Panc1 (cell line): ENCODE measurements at regions not wholly inside any gene's neighbourhood (a gene's known extent, or its start where the extent isn't known, plus 50 kb on each side); places are given as distances from the start of the nearest gene placed in this dataset.

Experiments used
- ATAC-seq: fragments of 200-7000 bp; cut with Tn5 transposase; 2 replicates; pipeline ENCODE4 v1.9.1; 2020; ENCODE audit warnings: mild to moderate bottlenecking, moderate library complexity
- BruUV-seq: library from RNA; stranded (reverse); fragments of 400-500 nt; replicated peaks from 2 replicates; lab custom pipeline; 2021; lab: Mats Ljungman, UMichigan
- CTCF ChIA-PET: fragments of 300-600 bp; sonication (Branson Sonifier 250); formaldehyde crosslinking; loops from one replicate; lab custom pipeline; 2022; ENCODE audit warnings: antibody characterized with exemption; lab: Charles Lee
- POLR2A ChIA-PET: fragments of 300-600 bp; sonication (Branson Sonifier 250); formaldehyde crosslinking; loops from one replicate; lab custom pipeline; 2022; ENCODE audit warnings: antibody characterized with exemption; lab: Charles Lee
- DNase-seq: peaks from one replicate; pipeline ENCODE4 v3.0.0-alpha.2; 2010; ENCODE audit warnings: low read depth, low spot score
- H3K27ac ChIP-seq: 2 replicates; pipeline ENCODE4 v1.5.1; 2011; ENCODE audit warnings: mild to moderate bottlenecking, low read length, inconsistent platforms
- H3K27me3 ChIP-seq: fragments of 200-500 bp; sonication (Bioruptor generic); 2 replicates; pipeline ENCODE4 v1.6.0; 2014; ENCODE audit warnings: low read length, inconsistent platforms; ENCODE audit not compliant: control insufficient read depth, insufficient read depth
- H3K36me3 ChIP-seq: fragments of 200-500 bp; sonication (Bioruptor generic); 2 replicates; pipeline ENCODE4 v1.5.1; 2014; ENCODE audit warnings: inconsistent platforms, mild to moderate bottlenecking, low read length, moderate library complexity; ENCODE audit not compliant: control insufficient read depth, insufficient read depth
- H3K4me1 ChIP-seq: 2 replicates; pipeline ENCODE4 v1.5.1; 2011; ENCODE audit warnings: inconsistent platforms, mild to moderate bottlenecking, low read length, moderate library complexity; ENCODE audit not compliant: control insufficient read depth, insufficient read depth
- H3K4me3 ChIP-seq, 2 experiments: 2 replicates each; pipeline ENCODE4 v1.5.1; 2011 to 2012; ENCODE audit warnings: low read depth in 2 of 2, low read length in 2 of 2, mild to moderate bottlenecking in 2 of 2, inconsistent platforms in 1 of 2, moderate library complexity in 1 of 2
- H3K9me3 ChIP-seq: fragments of 200-500 bp; sonication (Bioruptor generic); 2 replicates; pipeline ENCODE4 v1.5.1; 2014; ENCODE audit warnings: low read depth, mild to moderate bottlenecking, inconsistent platforms, low read length, moderate library complexity; ENCODE audit not compliant: control insufficient read depth, insufficient read depth
- POLR2AphosphoS5 ChIP-seq: IDR thresholded peaks from 2 replicates; pipeline ENCODE4 v1.6.1; 2012; ENCODE audit warnings: mild to moderate bottlenecking, low read depth, low read length, moderate library complexity
- REST ChIP-seq, 2 experiments: IDR thresholded peaks; 2 replicates each; pipeline ENCODE4 v1.6.1; 2011 to 2012; ENCODE audit warnings: low read depth in 2 of 2, control low read depth in 1 of 2, low read length in 1 of 2, mild to moderate bottlenecking in 1 of 2, moderate library complexity in 1 of 2; ENCODE audit not compliant: insufficient read depth in 1 of 2
- SIN3A ChIP-seq: IDR thresholded peaks from 2 replicates; pipeline ENCODE4 v1.6.1; 2012; ENCODE audit warnings: low read depth, mild to moderate bottlenecking, low read length, moderate library complexity, borderline replicate concordance; ENCODE audit not compliant: insufficient read depth
- TCF7L2 ChIP-seq: IDR thresholded peaks from 2 replicates; pipeline ENCODE4 v1.6.1; 2011; ENCODE audit warnings: mild to moderate bottlenecking, low read depth, low read length, inconsistent platforms
- in situ Hi-C: cut with HindIII; loops from 2 replicates; pipeline ENCODE4 v1.10.0; 2016; ENCODE audit warnings: low sequenced_read_pairs, low pct_unique_long_range_greater_than_20kb
- intact Hi-C: fragments of 100-400 bp; cut with micrococcal nuclease; formaldehyde crosslinking; loops from one replicate; pipeline ENCODE4 v1.10.0; 2022; ENCODE audit not compliant: unreplicated experiment
- TF ChIP-seq, protein P1 (sequence below): fragments of 450-650 bp; IDR thresholded peaks from 2 replicates; pipeline ENCODE4 v1.5.1; 2017; ENCODE audit warnings: mild to moderate bottlenecking

DNA sequence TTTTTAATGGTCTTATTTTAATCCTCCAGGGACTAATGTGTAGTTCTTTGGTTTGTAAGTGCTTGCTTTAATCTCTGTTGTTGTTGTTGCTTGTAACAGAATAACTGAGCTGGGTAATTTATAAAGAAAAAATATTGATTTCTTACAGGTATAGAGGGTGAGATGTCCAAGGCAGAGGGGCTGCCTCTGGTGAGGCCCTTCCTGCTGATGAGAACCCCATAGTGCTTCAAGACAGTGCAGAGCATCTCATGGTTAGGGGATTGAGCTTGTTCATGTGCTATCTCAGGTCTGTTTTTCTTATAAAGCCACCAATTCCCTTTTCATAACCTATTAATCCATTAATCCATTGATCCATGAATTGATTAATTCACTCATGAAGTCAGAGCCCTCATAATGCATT is 516.3 kb upstream of the KCND2 start:
- CTCF ChIA-PET = no interaction called here
- no TSS peak for BruUV-seq
- H3K27ac ChIP-seq = no peak overlapping the region
- POLR2A ChIA-PET = no interaction called here
- intact Hi-C loops = no loop called here
- H3K27me3 ChIP-seq = no peaks in the 10 kb centered on the region
- no peak overlapping the region for H3K4me3 ChIP-seq
- ATAC-seq (no peak), DNase-seq (no peak)
- TF ChIP-seq TCF7L2 (no peak), POLR2AphosphoS5 (no peak), REST (IDR thresholded peaks at IDR 0.05; ENCODE audit: insufficient read depth in 1 of 2, low read depth in 2 of 2, low read length in 1 of 2) (no peak), SIN3A (no peak)
- TF ChIP-seq, protein P1, sequence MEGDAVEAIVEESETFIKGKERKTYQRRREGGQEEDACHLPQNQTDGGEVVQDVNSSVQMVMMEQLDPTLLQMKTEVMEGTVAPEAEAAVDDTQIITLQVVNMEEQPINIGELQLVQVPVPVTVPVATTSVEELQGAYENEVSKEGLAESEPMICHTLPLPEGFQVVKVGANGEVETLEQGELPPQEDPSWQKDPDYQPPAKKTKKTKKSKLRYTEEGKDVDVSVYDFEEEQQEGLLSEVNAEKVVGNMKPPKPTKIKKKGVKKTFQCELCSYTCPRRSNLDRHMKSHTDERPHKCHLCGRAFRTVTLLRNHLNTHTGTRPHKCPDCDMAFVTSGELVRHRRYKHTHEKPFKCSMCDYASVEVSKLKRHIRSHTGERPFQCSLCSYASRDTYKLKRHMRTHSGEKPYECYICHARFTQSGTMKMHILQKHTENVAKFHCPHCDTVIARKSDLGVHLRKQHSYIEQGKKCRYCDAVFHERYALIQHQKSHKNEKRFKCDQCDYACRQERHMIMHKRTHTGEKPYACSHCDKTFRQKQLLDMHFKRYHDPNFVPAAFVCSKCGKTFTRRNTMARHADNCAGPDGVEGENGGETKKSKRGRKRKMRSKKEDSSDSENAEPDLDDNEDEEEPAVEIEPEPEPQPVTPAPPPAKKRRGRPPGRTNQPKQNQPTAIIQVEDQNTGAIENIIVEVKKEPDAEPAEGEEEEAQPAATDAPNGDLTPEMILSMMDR = no peak
- in situ Hi-C loops = no loop called here
- no peaks in the 10 kb centered on the region for H3K4me1 ChIP-seq
- no peaks in the 10 kb centered on the region for H3K36me3 ChIP-seq
- H3K9me3 ChIP-seq = no peaks in the 10 kb centered on the region

DNA sequence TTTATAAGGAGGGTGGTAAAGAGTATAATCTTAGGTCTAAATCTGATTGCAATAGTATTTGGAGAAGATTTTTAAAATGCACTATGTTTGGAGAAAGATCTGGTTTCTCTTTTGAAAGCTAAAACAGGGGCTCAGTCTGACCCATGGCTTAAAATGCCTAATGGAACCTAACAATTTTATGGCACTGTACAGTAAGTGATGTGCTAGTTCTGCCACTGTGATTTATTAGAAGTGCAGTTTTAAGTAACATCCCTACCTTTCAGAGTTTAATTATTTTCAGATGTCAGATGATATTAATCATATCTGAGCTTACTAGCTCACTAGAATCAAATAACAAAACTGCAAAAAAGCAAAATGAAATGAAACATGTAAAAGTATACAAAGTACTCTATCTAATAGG is 514.7 kb upstream of the KCND2 start:
- intact Hi-C loops = no loop called here
- in situ Hi-C loops = no loop called here
- CTCF ChIA-PET = no interaction called here

GRCh38 chr7:119761776-119762175 is 511.2 kb upstream of the KCND2 start:
- no peak for DNase-seq
- ATAC-seq = no peak
- intact Hi-C loops (no loop called here), in situ Hi-C loops (no loop called here)
- no peaks in the 10 kb centered on the region for H3K36me3 ChIP-seq
- H3K27ac ChIP-seq = no peak overlapping the region
- H3K27me3 ChIP-seq = no peaks in the 10 kb centered on the region
- TF ChIP-seq POLR2AphosphoS5 (no peak), SIN3A (no peak), REST (IDR thresholded peaks at IDR 0.05; ENCODE audit: insufficient read depth in 1 of 2, low read depth in 2 of 2, low read length in 1 of 2) (no peak), TCF7L2 (no peak)
- TF ChIP-seq, protein P1 = no peak
- H3K4me1 ChIP-seq = no peaks in the 10 kb centered on the region
- no TSS peak for BruUV-seq
- ChIA-PET POLR2A (no interaction called here), CTCF (no interaction called here)
- H3K4me3 ChIP-seq = no peak overlapping the region
- no peaks in the 10 kb centered on the region for H3K9me3 ChIP-seq

More for the DNA sequence above, 514.7 kb upstream of the KCND2 start:
- no TSS peak for BruUV-seq
- H3K27ac ChIP-seq = no peak overlapping the region
- no peaks in the 10 kb centered on the region for H3K36me3 ChIP-seq
- DNase-seq (no peak), ATAC-seq (no peak)
- TF ChIP-seq SIN3A (no peak), POLR2AphosphoS5 (no peak), TCF7L2 (no peak)
- no peak overlapping the region for H3K4me3 ChIP-seq
- POLR2A ChIA-PET = no interaction called here
- H3K4me1 ChIP-seq = no peaks in the 10 kb centered on the region
- no peaks in the 10 kb centered on the region for H3K9me3 ChIP-seq
- H3K27me3 ChIP-seq = no peaks in the 10 kb centered on the region
